ENCODE measurements at regions not wholly inside any gene's neighbourhood (a gene's known extent, or its start where the extent isn't known, plus 50 kb on each side); places are given as distances from the start of the nearest gene placed in this dataset.

- Histone ChIP-seq H3K9me3 (no peaks in the 10 kb centered on the region), H3K27ac (no peak overlapping the region), H3K4me1 (peaks cover 0 to 13% (median 8%) of the 10 kb centered on the region in 4 donors), H3K4me3 (no peak overlapping the region), H3K36me3 (no peaks in the 10 kb centered on the region), H3K27me3 (no peaks in the 10 kb centered on the region)
- in situ Hi-C loops (cut with MboI; ENCODE audit: low pct_ligation_motif_present in 1 of 4, low pct_unique_long_range_greater_than_20kb in 1 of 4, low sequenced_read_pairs in 3 of 4) = no loop called here
- intact Hi-C loops (cut with DNase I; ENCODE audit: low total_unique reads) = no loop called here
- 79% methylated on average over 17 of the region's 19 CpGs; no CpG with 5 or more reads in 1 of the 2 donors for WGBS, 2 donors (ENCODE audit: low coverage in 1 of 2)
- no peak for TF ChIP-seq POLR2AphosphoS5 (IDR thresholded peaks at IDR 0.05)
- TF ChIP-seq POLR2A (IDR thresholded peaks at IDR 0.05) = no peak
- TF ChIP-seq CTCF (IDR thresholded peaks at IDR 0.05) = no peak
- no peak for TF ChIP-seq EP300 (IDR thresholded peaks at IDR 0.05; ENCODE audit: low read depth)
- DNase-seq = no peak
Measured at GRCh38 chr2:120905824-120906571, 170.3 kb downstream of the GLI2 start.

- H3K27me3 ChIP-seq = no peaks in the 10 kb centered on the region
Measured at GRCh38 chr2:120906914-120907313, 171.2 kb downstream of the GLI2 start.

GRCh38 chr2:120907822-120908221 lies 172.2 kb downstream of the GLI2 start:
- H3K9me3 ChIP-seq = no peaks in the 10 kb centered on the region
- DNase-seq = no peak
- WGBS, 2 donors (ENCODE audit: low coverage in 1 of 2) = 95% methylated on average over 4 of the region's 4 CpGs; no CpG with 5 or more reads in 1 of the 2 donors
- in situ Hi-C loops (cut with MboI; ENCODE audit: low pct_ligation_motif_present in 1 of 4, low pct_unique_long_range_greater_than_20kb in 1 of 4, low sequenced_read_pairs in 3 of 4) (no loop called here), intact Hi-C loops (cut with DNase I; ENCODE audit: low total_unique reads) (no loop called here)
- no peak for TF ChIP-seq EP300 (IDR thresholded peaks at IDR 0.05; ENCODE audit: low read depth)
- H3K27ac ChIP-seq = no peak overlapping the region
- no peaks in the 10 kb centered on the region for H3K36me3 ChIP-seq
- no peak overlapping the region for H3K4me3 ChIP-seq
- H3K4me1 ChIP-seq = peaks cover 0 to 24% (median 21%) of the 10 kb centered on the region in 4 donors
- H3K27me3 ChIP-seq = no peaks in the 10 kb centered on the region

More at GRCh38 chr2:120906914-120907313, 171.2 kb downstream of the GLI2 start:
- WGBS, 2 donors (ENCODE audit: low coverage in 1 of 2) = 95% methylated on average over 6 of the region's 6 CpGs; no CpG with 5 or more reads in 1 of the 2 donors
- in situ Hi-C loops (cut with MboI; ENCODE audit: low pct_ligation_motif_present in 1 of 4, low pct_unique_long_range_greater_than_20kb in 1 of 4, low sequenced_read_pairs in 3 of 4) = no loop called here
- intact Hi-C loops (cut with DNase I; ENCODE audit: low total_unique reads) = no loop called here
- peaks cover 0 to 17% (median 13%) of the 10 kb centered on the region in 4 donors for H3K4me1 ChIP-seq
- no peaks in the 10 kb centered on the region for H3K9me3 ChIP-seq
- no peak for DNase-seq
- no peak overlapping the region for H3K27ac ChIP-seq
- TF ChIP-seq POLR2A (IDR thresholded peaks at IDR 0.05) (no peak), EP300 (IDR thresholded peaks at IDR 0.05; ENCODE audit: low read depth) (no peak), POLR2AphosphoS5 (IDR thresholded peaks at IDR 0.05) (no peak), CTCF (IDR thresholded peaks at IDR 0.05) (no peak)
- no peak overlapping the region for H3K4me3 ChIP-seq
- H3K36me3 ChIP-seq = no peaks in the 10 kb centered on the region

- no peaks in the 10 kb centered on the region for H3K27me3 ChIP-seq
Measured at GRCh38 chr2:120908314-120908975, 172.8 kb downstream of the GLI2 start.

GRCh38 chr2:120909102-120909501 lies 173.4 kb downstream of the GLI2 start:
- no peak overlapping the region for H3K4me3 ChIP-seq
- H3K27me3 ChIP-seq = no peaks in the 10 kb centered on the region
- peaks cover 0 to 27% (median 24%) of the 10 kb centered on the region in 4 donors for H3K4me1 ChIP-seq
- TF ChIP-seq POLR2AphosphoS5 (IDR thresholded peaks at IDR 0.05) (no peak), EP300 (IDR thresholded peaks at IDR 0.05; ENCODE audit: low read depth) (no peak), POLR2A (IDR thresholded peaks at IDR 0.05) (no peak), CTCF (IDR thresholded peaks at IDR 0.05) (no peak)
- in situ Hi-C loops (cut with MboI; ENCODE audit: low pct_ligation_motif_present in 1 of 4, low pct_unique_long_range_greater_than_20kb in 1 of 4, low sequenced_read_pairs in 3 of 4) = no loop called here
- 86% methylated on average over 2 of the region's 2 CpGs; no CpG with 5 or more reads in 1 of the 2 donors for WGBS, 2 donors (ENCODE audit: low coverage in 1 of 2)
- DNase-seq = no peak
- no peaks in the 10 kb centered on the region for H3K9me3 ChIP-seq
- H3K27ac ChIP-seq = no peak overlapping the region
- intact Hi-C loops (cut with DNase I; ENCODE audit: low total_unique reads) = no loop called here
- H3K36me3 ChIP-seq = no peaks in the 10 kb centered on the region

More at GRCh38 chr2:120908314-120908975, 172.8 kb downstream of the GLI2 start:
- H3K9me3 ChIP-seq = no peaks in the 10 kb centered on the region
- H3K4me1 ChIP-seq = peaks cover 0 to 27% (median 24%) of the 10 kb centered on the region in 4 donors
- no peak for DNase-seq
- intact Hi-C loops (cut with DNase I; ENCODE audit: low total_unique reads) (no loop called here), in situ Hi-C loops (cut with MboI; ENCODE audit: low pct_ligation_motif_present in 1 of 4, low pct_unique_long_range_greater_than_20kb in 1 of 4, low sequenced_read_pairs in 3 of 4) (no loop called here)
- no peak overlapping the region for H3K27ac ChIP-seq
- H3K36me3 ChIP-seq = no peaks in the 10 kb centered on the region
- TF ChIP-seq POLR2AphosphoS5 (IDR thresholded peaks at IDR 0.05) (no peak), EP300 (IDR thresholded peaks at IDR 0.05; ENCODE audit: low read depth) (no peak), POLR2A (IDR thresholded peaks at IDR 0.05) (no peak)
- no peak overlapping the region for H3K4me3 ChIP-seq
- 79% methylated on average over 5 of the region's 5 CpGs; no CpG with 5 or more reads in 1 of the 2 donors for WGBS, 2 donors (ENCODE audit: low coverage in 1 of 2)
